Kidney glomerular epithelial cell (primary cell): ENCODE measurements at regions not wholly inside any gene's neighbourhood (a gene's known extent, or its start where the extent isn't known, plus 50 kb on each side); places are given as distances from the start of the nearest gene placed in this dataset.

Experiments used
- DNase-seq: peaks from one replicate; lab custom pipeline; 2025; lab: John Stamatoyannopoulos, UW

DNA sequence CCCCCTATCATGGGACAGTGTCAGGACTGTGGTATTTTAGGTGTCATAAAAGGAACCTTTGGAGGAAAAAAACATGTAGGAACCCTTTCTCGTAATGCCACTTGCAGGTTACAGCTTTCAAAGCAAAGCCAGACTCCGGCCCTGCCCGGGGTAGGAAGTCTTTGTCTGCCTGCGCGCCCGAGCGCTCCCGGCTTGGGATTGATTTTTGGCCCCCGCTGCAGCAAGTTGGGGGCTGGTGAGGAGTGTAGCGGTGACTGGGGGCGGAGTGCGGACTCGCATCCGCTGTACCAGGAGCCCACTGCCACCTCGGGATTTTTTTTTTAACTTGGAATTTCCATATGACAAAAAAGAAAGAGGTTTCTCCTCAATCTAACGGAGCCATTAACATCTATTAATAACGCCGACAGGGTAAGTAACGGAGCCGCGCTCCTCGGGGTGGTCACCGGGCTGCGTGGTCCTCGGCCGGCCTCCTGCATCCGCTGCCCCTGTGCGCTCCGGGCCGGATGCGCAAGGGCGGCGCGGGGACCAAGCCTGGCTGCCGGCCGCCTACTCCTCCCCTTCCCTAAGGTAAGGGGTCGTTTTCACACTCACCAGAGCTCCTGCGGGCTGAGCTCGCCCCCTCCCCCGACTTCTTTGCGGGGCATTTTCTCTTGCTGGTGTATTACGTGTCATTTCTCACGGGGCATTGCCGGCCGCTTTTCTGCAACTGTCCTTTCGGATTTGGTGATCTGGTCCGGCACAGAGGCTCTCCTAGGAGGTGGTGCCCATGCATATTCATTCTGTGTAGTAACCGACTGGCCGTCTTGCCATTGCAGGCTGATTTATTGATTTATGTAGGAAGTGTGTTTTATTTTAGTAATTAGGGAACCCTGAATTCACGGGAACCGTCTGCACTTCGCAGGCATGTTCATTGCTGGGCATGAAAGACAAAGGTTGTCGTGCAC, 219.8 kb upstream of the TOPAZ1 start:
- no peak for DNase-seq

DNA sequence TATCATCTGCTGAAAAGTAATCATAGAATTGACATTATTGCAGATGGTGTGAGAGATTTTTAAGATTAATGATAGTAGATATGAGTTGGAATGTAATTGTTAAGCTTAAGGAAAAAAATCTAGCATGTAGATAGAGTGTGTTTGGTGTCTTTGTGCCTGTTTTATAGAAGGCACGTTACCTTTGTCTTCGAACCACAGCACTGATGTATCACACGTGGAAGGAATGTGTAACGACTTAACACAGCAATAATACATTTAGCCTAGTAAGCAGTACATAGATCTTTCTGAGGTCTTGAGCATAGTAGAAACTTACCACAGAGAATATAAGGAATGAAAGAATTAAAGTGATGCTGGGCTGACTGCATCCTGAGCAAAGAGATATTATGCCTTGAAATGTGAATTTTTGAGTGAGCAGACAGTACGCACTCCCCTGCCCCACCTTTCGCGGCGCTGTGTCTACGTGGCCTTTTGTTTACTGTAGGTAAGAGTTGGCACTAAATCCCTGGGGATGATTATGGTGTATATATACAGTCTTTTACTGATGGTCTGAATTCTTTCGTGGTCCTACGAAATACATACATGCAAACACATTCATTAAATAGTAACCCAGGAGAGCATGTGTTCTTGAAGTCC, 217.6 kb upstream of the TOPAZ1 start:
- DNase-seq = no peak

DNA sequence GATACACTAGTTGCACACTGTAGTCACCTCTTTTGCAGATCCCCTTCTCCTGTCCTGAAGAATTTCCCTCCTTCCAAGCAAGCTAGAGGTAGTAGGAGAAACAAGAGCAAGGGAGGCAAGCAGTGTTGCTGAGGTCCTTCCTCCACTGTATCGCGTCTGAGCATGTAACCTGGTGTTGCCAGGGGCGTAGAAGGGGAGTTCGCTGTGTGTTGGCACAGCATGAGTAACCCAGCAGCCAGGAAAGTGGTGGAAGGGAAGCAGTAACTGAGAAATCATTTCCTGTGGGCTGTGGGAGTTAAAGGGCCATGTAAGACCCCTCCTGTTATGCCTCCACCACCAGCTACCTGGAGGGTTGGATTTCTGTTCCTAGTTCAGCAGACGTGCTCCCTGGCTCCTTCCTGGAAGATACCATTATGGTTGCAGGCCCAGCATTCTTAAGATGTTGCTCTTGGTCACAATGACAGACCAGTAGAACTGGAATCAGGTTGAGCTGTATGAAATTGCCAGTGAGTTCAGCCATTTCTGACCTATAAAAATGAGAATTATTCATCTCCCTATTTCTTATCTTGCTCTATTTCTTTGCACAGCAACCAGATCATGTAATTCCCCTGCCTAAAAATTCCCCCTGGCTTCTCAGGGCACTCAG, 215.3 kb upstream of the TOPAZ1 start:
- no peak for DNase-seq

DNA sequence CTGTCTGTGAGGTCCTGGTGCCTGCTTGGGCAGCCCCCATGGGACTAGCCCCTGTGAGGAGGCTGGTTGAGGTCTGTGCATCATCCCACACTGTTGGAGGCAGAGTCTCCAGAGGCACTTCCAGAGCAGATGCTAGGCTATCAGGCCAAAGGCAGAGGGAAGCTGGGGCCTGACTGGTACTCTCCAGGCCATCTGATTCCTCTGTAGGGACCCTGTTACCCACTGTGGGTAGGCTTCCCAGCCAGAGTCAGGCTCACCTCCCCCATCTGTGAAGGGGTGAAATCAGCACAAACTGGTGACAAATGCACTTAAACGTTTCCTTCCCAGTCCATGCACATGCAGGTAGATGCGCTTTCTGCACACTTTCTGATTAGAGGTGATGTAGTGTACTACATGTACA, 212.6 kb upstream of the TOPAZ1 start:
- no peak for DNase-seq

DNA sequence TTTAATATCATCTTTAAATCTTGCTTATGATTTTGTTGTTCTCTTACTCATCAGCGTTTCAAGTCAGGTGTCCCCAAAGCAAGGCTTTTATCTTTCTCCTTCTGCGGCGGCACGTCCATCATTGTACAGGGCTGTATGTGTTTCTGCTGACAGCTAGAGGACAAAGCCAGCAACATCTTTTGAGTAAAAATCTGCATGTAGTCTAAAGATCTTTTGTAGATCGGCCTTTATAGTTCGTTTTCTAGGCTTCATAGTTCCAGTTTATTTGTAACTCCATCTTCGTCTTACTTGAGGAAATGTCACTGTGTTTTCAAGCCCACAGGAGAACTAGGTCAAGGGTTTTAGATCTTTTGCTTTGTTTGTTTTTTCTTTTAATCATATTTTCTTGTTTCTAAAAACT, 211.4 kb upstream of the TOPAZ1 start:
- DNase-seq = no peak

DNA sequence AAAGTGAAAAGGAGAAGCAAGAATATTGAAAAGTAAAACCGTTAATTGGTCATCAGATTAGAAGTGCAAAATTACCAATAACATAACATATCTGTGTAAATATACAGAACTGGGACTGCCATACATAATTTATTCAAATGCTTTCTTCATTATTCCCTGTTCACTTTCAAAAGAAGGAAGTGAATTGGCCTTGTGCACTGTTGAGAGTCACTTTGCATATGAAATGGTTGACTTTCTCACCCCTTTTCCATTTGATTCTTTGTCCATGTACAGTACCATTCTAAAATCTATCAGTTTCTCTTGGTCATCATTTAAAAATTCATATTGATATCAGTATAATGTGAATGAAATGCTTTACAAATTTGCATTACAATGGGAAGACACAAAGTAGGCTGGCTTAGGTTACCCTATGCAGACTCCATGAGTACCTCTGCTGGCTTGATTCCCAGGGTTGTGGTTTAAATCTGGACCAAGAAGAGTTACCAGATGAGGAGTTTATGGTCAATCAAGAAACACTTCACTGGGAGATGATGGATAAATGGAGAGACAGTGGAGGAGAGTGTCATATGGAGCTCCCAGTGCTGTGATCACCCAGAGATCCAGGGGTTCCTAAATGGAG, 210.9 kb upstream of the TOPAZ1 start:
- no peak for DNase-seq

DNA sequence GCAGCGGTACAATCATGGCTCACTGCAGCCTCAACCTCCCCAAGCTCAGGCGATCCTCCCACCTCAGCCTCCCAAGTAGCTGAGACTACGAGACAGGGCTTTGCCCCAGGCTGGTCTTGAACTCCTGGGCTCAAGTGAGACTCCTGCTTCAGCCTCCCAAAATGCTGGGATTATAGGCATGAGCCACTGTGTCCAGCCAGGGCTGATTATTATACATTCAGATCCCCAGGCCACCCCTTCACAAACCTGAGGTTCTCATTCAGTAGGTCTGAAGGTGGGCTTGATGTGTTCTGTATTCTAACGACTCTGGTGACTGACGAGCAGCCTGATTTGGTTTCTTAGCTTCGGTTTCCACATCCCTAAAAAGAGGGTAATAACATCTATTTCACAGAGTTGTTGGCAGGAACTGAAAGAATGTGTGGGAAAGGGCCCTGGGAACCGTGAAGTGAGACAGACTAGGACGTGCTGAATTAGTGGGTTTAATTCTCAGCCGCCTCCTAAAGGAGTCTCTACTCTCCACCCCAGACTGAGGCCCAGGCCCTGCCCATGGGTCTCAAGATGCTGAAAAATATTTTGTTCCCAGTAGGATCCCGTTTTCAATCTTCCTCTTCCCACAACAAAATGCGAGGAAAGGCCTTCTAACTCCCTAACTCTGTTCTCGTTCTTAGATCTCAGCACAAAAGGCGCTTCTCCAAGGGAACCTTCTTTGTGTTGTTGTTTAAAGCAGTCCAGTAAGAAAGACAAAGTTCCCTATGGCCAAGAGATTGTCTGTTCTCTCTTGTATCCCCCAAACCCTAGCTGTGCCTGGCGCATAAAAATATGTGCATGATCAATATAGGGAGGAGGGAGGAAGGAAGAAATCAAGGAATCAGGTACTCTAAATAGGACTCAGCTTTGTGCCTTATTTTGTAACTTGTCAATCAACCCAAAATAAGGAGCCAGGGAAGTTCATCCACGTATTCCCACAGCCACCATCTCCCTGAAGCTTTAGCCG, 210.0 kb upstream of the TOPAZ1 start:
- DNase-seq = no peak

DNA sequence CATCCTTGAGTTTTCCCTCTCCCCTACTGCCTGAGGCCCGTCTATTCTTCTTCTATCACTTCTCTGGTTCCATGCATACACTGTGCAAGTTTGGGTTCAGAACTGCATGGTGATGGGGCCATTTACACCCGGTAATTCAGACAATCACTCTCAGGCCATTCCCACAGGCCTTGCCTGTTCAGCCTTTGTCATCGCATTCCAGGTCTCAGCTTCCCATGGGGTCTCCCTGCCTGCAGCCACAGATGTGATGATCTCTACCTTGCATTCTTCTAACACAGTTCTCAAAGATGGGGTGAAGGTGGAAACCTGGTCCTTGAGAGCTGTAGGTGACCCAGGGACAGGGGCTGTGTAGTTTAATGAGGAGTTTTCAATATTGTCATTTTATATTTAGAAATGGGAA, 209.2 kb upstream of the TOPAZ1 start:
- DNase-seq = no peak

DNA sequence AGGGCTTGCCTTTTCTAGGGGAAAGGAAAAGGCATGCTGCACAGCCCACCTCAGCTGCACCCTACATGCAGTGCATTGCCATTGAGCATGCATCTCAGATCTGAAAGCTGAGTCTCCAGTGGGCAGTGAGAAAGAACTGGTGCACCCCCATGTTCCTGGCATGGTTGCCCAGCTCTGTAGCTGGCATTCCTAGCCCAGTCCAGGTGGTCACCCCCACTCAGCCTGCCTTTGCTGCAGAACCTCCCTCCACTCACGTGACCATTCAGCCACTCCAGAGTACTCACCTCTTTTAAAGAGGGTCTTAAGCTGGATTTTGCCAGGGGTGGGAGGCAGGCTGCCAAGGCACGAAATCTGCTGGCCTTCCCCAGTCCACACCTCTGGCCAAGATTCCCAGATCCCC, 208.6 kb upstream of the TOPAZ1 start:
- no peak for DNase-seq

DNA sequence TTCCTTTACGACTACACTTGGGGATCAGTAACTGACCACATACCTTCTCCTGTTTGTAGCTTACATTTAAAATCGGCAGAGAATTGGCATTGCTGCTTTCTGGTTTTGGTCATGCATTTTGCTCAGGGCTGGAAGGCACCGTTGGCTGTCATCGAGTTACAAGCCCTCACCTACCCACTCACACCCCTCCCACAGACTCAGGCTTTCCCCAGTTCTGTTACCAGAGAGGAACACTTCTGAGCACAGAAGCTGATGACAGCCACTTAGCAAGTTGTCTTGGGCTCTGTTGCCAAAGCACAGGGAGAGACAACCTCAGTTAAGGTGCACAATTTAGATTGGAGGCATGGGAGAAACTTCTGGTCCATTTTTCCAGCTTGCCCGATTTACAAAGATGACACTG, 204.8 kb upstream of the TOPAZ1 start:
- no peak for DNase-seq

DNA sequence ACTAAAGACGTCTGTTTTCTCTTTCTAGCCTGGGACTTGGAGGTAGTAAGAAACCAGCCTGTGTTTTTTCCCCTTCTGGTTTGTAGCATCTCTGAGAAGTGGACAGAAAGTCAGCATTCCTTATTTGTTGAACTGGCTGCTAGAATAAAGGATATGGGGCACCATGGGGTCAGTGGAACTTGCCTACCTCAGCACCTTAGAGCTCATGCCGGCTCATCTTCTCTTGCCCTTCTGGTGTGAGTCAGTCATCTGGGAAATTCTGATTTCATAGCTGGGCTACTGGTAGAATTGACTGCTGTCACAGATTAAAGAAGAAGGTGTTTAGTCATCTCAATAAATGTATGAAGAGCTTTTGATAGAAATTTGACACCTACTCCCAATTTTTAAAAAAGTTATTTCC, 202.7 kb upstream of the TOPAZ1 start:
- peak; percentile 22 for DNase-seq

DNA sequence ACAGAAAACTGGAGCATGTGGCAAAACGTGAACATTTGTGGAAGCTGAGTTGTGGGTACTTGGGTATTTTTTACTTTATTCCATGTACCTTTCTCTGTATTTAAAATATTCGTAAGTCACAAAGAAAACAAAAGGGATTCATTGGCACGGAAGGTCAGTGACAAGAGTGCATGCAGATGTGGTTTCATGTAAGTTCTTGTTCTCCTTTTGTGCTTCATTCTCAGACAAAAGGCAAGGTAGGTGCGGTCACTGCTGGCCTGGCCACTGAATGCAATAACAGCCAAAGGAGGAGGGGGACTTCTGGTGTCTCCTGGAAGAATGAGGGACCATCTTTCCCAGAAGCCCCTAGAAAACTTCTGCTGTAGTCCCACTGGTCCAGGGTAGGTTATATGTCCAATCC, 200.0 kb upstream of the TOPAZ1 start:
- no peak for DNase-seq

DNA sequence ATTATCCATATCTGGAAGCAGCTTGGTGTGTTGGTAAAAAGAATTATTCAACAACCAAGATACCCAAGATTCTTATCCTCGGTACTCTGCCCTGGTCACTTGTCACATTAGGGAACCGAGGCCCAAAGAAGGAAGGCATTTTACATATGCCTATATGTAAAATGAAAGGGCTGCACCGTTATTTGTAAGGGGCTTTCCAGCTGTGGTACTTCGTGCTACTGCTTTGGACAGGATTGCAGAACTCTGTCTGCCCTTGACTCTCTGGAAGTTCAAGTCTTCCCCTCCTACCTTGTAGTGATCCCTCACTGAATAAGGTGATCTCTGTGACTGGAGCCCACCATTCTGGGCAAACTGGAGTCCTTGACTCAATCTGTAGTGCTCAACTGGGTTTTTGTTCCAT, 198.9 kb upstream of the TOPAZ1 start:
- no peak for DNase-seq

DNA sequence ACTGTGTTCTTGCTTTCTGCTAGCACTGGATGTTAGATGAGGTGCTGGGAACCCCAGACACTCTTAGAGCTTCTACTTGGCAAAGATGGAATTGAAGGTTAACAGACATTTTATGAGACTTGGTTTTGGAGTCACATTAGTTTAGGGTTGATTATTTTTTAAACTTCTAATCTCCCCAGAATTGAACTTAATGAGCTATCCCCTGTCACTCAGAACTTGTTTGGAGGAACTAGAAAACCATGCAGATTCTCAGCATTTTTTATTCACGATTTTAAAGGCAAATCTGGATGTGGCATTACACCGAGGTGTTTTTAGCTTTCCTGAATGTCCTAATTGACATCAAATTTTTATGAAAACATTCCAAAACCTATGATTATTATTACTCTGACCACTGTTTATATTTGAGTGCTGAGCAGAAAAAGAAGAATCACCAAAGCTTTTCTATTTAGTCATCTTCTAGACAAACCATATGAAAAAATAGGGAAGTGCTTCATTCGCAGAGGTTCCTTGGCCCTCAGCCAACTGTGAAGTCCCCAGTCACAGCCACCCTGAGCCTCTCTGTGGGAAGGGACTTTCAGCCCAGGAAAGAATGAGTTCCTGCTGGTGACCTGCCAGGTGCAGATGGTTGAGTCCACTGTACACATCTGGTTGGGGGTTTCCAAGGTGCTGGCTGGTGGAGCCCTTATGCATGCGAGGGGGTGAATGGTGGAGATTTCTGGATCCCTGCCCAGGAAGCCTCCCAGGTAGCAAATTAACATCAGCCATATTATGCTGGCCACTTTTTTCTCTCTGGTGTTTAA, 196.0 kb upstream of the TOPAZ1 start:
- peak; percentile 58 for DNase-seq

DNA sequence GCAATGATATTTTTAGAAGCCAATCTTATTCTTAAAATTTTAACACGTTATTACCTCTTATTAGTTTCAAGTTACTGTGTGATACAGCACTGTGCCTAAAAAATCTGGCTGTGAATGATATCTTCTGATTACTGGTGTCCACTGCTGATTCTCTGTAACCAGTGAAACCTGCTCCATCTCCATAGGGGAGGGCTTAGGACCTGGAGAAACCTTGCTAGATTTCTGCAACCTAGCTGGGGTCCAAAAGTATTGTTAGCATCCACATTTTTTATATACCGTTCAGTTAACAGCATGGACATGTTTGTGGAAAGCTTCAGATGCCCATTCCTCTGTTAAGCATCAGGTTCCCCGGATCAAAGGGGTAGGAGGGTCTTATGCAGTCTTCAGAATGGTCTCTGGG, 193.9 kb upstream of the TOPAZ1 start:
- no peak for DNase-seq

DNA sequence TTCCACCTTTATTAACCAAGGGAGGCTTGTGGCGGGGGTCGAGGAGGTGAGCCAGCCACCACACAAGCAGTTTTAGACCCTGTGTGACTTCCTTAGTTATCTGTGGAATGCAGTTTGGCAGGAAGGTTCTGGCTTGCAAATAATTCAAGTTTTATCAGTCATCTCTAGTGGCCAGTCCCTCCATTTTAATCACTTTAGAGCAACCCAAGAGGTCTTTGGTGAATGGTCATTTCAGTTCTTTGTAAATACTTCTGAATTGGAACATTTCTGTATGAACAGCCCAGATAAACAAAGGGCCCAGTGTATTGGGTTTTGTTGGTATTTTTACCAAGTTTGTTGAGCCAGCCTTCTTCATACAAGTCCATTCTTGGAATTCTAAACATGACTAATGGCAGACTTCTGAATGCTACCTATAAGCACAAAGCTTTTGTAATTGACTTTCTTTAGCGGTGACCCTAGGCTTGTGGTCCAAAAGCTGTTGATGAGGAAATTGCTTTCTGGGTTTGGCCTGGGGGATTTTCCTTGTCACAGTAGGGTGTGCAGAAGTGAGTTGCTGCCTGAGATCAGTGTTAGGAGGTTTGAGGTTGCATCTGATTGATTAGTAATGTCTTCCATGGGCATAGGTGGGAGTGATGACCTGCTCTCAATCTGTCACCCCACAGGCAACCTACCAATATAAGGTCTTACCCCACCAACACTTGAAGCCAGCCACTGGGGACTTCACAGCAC, 193.3 kb upstream of the TOPAZ1 start:
- DNase-seq = peak; percentile 50

DNA sequence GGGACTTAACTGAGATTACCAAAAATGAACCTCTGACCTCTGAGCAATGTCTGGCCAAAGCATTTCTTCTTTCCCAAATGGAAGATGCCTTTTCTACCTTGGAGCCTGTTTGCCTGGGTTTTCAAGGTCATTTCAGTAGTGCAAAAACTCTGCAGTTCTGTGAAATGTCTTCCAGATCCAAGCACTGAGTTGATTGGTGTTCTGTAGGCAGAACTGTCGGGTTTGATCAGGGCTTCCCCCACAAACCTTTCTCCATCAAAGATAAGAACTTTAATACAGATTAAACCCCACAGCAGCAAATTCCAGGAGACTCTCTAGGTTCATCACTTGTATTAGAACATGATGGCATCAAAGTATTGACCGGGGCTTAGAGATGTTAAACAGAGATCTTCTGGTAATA, 192.7 kb upstream of the TOPAZ1 start:
- DNase-seq = no peak

DNA sequence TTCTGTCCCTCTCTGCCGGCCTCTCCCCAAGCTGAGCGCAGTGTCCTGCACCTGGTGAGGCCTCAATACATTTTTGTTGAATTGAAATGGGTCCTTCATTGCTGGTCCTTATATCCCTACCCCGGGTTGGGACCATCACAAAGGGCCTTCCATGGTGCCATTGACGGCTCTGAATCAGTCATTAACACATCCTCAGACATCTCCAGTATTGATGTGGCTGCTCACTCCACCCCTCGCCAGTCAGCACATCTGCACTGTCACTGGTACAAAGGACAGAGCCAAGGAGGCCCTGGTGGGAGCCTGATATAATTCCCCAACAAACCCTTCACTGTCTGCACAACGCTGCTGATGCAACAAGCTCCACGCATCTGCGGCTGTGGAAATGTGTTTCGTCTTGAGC, 191.6 kb upstream of the TOPAZ1 start:
- DNase-seq = no peak

DNA sequence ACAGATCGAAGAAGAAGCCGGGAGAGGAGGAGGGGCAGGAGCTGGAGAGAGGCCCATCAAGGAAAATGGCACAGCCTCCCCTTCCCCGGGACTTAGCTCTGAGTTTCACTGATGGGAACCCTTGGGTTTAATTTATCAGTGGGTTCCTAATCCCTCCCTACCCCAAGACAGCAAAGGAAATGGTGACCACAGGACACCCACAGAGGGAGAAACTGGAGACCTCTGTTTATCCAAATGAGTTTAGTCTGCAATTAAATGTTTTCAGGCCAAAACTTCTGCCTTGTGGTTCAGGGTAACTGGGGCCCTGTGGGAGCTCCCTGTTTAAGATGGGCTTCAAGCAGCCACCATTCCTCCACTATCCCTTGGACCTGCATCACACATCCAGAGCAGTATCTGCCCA, 190.8 kb upstream of the TOPAZ1 start:
- DNase-seq = no peak

DNA sequence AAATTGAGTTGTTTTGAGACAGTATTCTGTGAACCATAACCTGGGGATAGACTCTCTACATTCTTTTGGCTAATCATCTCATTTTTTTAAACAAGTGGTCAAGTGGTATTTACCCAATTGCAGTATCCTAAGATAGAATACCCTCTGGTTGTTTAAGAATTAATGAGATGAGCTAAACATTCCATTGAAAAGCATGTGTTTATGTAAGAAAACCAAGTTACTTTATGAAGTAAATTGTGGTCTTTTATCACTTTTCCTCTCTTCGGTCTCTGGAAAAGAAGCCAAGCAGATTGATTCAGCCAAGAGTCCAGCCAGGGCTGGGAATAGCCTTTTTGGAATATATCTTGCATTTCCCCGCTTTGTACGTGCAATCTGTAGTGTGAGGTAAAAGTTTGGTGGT, 185.7 kb upstream of the TOPAZ1 start:
- peak; percentile 7 for DNase-seq
